SW480 (cell line): ENCODE measurements at regions not wholly inside any gene's neighbourhood (a gene's known extent, or its start where the extent isn't known, plus 50 kb on each side); places are given as distances from the start of the nearest gene placed in this dataset.
"Not testable (repeated sequence)": the region's sequence is repeated elsewhere in the genome, so short reads cannot be mapped to it uniquely, and the experiment has no call there.

Source experiments
- DNase-seq: peaks from one replicate; pipeline ENCODE4 v3.0.0-alpha.2; 2016; ENCODE audit warnings: low spot score

- DNase-seq: no peak
These were observed 1732.4 kb upstream of the CDH6 start for GRCh38 chr5:29460971-29461559.

- not testable (repeated sequence) for DNase-seq
These were observed 1742.5 kb upstream of the CDH6 start for GRCh38 chr5:29451004-29451403.

GRCh38 chr5:29414681-29415080 lies 1778.8 kb upstream of the CDH6 start:
- no peak for DNase-seq

- no peak for DNase-seq
These were observed 1780.5 kb upstream of the CDH6 start for GRCh38 chr5:29412979-29413378.

GRCh38 chr5:29402270-29402669 lies 1791.2 kb upstream of the CDH6 start:
- DNase-seq: no peak

GRCh38 chr5:29389993-29390392 lies 1803.5 kb upstream of the CDH6 start:
- no peak for DNase-seq

- no peak for DNase-seq
These were observed 1806.1 kb upstream of the CDH6 start for GRCh38 chr5:29387384-29387783.

GRCh38 chr5:29382780-29383179 lies 1810.7 kb upstream of the CDH6 start:
- DNase-seq: no peak

GRCh38 chr5:29380029-29380428 lies 1813.5 kb upstream of the CDH6 start:
- no peak for DNase-seq

- no peak for DNase-seq
These were observed 1813.9 kb upstream of the CDH6 start for GRCh38 chr5:29379619-29380018.

GRCh38 chr5:29378104-29378503 lies 1815.4 kb upstream of the CDH6 start:
- DNase-seq: no peak

GRCh38 chr5:29370248-29370647 lies 1823.2 kb upstream of the CDH6 start:
- no peak for DNase-seq

- DNase-seq: no peak
These were observed 1826.2 kb upstream of the CDH6 start for GRCh38 chr5:29367176-29367833.

GRCh38 chr5:29351170-29351569 lies 1842.3 kb upstream of the CDH6 start:
- no peak for DNase-seq

- no peak for DNase-seq
These were observed 1856.5 kb upstream of the CDH6 start for GRCh38 chr5:29337030-29337429.

GRCh38 chr5:29321591-29321990 lies 1871.9 kb upstream of the CDH6 start:
- DNase-seq: peak; percentile 2

- DNase-seq: no peak
These were observed 1884.1 kb upstream of the CDH6 start for GRCh38 chr5:29309359-29309758.

- DNase-seq: no peak
These were observed 1886.0 kb upstream of the CDH6 start for GRCh38 chr5:29307478-29307877.

GRCh38 chr5:29304545-29304944 lies 1888.9 kb upstream of the CDH6 start:
- DNase-seq: no peak

- DNase-seq: no peak
These were observed 1896.9 kb upstream of the CDH6 start for GRCh38 chr5:29296548-29296947.

- no peak for DNase-seq
These were observed 1915.8 kb upstream of the CDH6 start for GRCh38 chr5:29277642-29278041.

- DNase-seq: no peak
These were observed 1917.1 kb upstream of the CDH6 start for GRCh38 chr5:29276371-29276770.

- no peak for DNase-seq
These were observed 1929.6 kb upstream of the CDH6 start for GRCh38 chr5:29263915-29264351.
